Activated CD8-positive, alpha-beta T cell treated with anti-CD3 and anti-CD28 coated beads for 36 hours (primary cell): ENCODE measurements at regions not wholly inside any gene's neighbourhood (a gene's known extent, or its start where the extent isn't known, plus 50 kb on each side); places are given as distances from the start of the nearest gene placed in this dataset.

ENCODE experiments used
- ATAC-seq: fragments of 200-7000 bp; cut with Tn5 transposase; one replicate; pipeline ENCODE4 v1.10.0; 2021; ENCODE audit warnings: mild to moderate bottlenecking, moderate library complexity
- CTCF ChIA-PET: fragments of 350-600 bp; sonication (Branson Sonifier 250); formaldehyde crosslinking; loops from one replicate; lab custom pipeline; 2021; ENCODE audit warnings: antibody characterized with exemption; lab: Charles Lee
- POLR2A ChIA-PET: fragments of 350-600 bp; sonication (Branson Sonifier 250); formaldehyde crosslinking; loops from one replicate; lab custom pipeline; 2021; ENCODE audit warnings: antibody characterized with exemption; lab: Charles Lee
- DNase-seq: peaks from one replicate; pipeline ENCODE4 v3.0.0-alpha.2; 2020
- H3K27ac Mint-ChIP-seq: one replicate; pipeline ENCODE4 v1.8.0; 2021; ENCODE audit warnings: mild to moderate bottlenecking, mixed read lengths
- H3K27me3 Mint-ChIP-seq: one replicate; pipeline ENCODE4 v1.8.0; 2021; ENCODE audit warnings: mixed read lengths
- H3K36me3 Mint-ChIP-seq: one replicate; pipeline ENCODE4 v1.8.0; 2021; ENCODE audit warnings: low read depth, mixed read lengths
- H3K4me1 Mint-ChIP-seq: one replicate; pipeline ENCODE4 v1.8.0; 2021; ENCODE audit warnings: low read depth, mixed read lengths
- H3K4me3 Mint-ChIP-seq: one replicate; pipeline ENCODE4 v1.8.0; 2021; ENCODE audit warnings: mild to moderate bottlenecking, moderate library complexity, mixed read lengths
- H3K9me3 Mint-ChIP-seq: one replicate; pipeline ENCODE4 v1.8.0; 2021; ENCODE audit warnings: mixed read lengths
- intact Hi-C: fragments of 100-400 bp; cut with micrococcal nuclease; formaldehyde crosslinking; loops from one replicate; pipeline ENCODE4 v1.10.0; 2022
- TF ChIP-seq, protein P1 (sequence below): fragments of 200-600 bp; IDR thresholded peaks from one replicate; pipeline ENCODE4 v1.8.0; 2022; ENCODE audit warnings: antibody characterized with exemption, mild to moderate bottlenecking

- ChIA-PET CTCF (no interaction called here), POLR2A (no interaction called here)
- Mint-ChIP-seq H3K36me3 (no peaks in the 10 kb centered on the region), H3K9me3 (no peaks in the 10 kb centered on the region), H3K4me1 (no peaks in the 10 kb centered on the region), H3K4me3 (no peak overlapping the region), H3K27me3 (no peaks in the 10 kb centered on the region), H3K27ac (no peak overlapping the region)
- intact Hi-C loops: no loop called here
- TF ChIP-seq, protein P1, sequence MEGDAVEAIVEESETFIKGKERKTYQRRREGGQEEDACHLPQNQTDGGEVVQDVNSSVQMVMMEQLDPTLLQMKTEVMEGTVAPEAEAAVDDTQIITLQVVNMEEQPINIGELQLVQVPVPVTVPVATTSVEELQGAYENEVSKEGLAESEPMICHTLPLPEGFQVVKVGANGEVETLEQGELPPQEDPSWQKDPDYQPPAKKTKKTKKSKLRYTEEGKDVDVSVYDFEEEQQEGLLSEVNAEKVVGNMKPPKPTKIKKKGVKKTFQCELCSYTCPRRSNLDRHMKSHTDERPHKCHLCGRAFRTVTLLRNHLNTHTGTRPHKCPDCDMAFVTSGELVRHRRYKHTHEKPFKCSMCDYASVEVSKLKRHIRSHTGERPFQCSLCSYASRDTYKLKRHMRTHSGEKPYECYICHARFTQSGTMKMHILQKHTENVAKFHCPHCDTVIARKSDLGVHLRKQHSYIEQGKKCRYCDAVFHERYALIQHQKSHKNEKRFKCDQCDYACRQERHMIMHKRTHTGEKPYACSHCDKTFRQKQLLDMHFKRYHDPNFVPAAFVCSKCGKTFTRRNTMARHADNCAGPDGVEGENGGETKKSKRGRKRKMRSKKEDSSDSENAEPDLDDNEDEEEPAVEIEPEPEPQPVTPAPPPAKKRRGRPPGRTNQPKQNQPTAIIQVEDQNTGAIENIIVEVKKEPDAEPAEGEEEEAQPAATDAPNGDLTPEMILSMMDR: no peak
- DNase-seq: no peak
- ATAC-seq: no peak
Observed at GRCh38 chr6:98325366-98325765, 509.0 kb upstream of the POU3F2 start.

DNA sequence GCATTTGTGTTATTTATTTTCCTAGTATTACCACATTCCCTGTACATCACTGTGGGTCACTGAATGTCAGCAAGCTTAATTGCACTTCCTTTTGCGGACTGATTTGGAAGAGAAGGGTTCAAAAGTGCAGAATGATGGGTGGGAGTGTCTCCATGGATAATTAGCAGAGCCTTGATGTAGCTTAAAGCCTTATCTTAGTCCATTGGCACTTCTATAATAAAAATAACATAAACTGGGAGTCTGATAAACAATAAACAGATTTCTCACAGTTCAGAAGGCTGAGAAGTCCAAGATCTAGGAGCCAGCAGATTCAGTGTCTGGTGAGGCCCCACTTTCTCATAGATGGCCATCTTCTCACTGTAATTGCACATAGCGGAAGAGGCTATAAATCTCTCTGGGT lies 501.1 kb upstream of the POU3F2 start:
- ChIA-PET POLR2A (no interaction called here), CTCF (no interaction called here)
- TF ChIP-seq, protein P1: no peak
- ATAC-seq (no peak), DNase-seq (no peak)
- Mint-ChIP-seq H3K9me3 (no peaks in the 10 kb centered on the region), H3K36me3 (no peaks in the 10 kb centered on the region), H3K27ac (no peak overlapping the region), H3K4me1 (no peaks in the 10 kb centered on the region), H3K4me3 (no peak overlapping the region), H3K27me3 (no peaks in the 10 kb centered on the region)
- intact Hi-C loops: no loop called here

DNA sequence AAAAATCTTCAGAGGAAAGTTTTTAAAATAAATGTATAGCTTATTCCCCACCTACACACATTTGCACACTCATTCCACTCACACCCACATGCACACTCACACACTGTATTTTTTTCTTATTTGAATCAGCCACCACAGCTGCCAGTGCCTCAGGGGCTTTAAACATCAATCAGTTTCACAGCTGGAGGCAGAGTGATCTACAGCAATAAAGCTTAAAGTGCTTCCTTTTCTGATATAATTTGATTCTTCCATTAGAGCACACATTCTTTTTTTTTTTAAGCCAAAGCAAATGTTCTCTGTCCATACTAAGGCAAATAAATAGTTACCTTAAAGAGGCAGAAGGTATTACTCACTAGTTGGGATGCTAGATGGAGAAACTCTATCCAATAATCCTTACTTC lies 498.8 kb upstream of the POU3F2 start:
- DNase-seq (no peak), ATAC-seq (no peak)
- intact Hi-C loops: no loop called here
- TF ChIP-seq, protein P1: no peak
- Mint-ChIP-seq H3K4me3 (no peak overlapping the region), H3K36me3 (no peaks in the 10 kb centered on the region), H3K27ac (no peak overlapping the region), H3K27me3 (no peaks in the 10 kb centered on the region), H3K4me1 (no peaks in the 10 kb centered on the region), H3K9me3 (no peaks in the 10 kb centered on the region)
- ChIA-PET CTCF (no interaction called here), POLR2A (interaction anchor here (0.6 kb wide), 1 partner anchor 40 kb away, joined by 3 read pairs; no protein-coding TSS in a partner anchor)

GRCh38 chr6:98339506-98339905 lies 494.9 kb upstream of the POU3F2 start:
- DNase-seq (no peak), ATAC-seq (no peak)
- H3K27ac Mint-ChIP-seq: no peak overlapping the region
- no peaks in the 10 kb centered on the region for H3K27me3 Mint-ChIP-seq
- TF ChIP-seq, protein P1: no peak
- no peaks in the 10 kb centered on the region for H3K4me1 Mint-ChIP-seq
- H3K36me3 Mint-ChIP-seq: no peaks in the 10 kb centered on the region
- no peaks in the 10 kb centered on the region for H3K9me3 Mint-ChIP-seq
- H3K4me3 Mint-ChIP-seq: no peak overlapping the region
- intact Hi-C loops: no loop called here
- ChIA-PET POLR2A (no interaction called here), CTCF (interaction anchor here (0.7 kb wide), 1 partner anchor 9 kb away, joined by 3 read pairs; no protein-coding TSS in a partner anchor)

DNA sequence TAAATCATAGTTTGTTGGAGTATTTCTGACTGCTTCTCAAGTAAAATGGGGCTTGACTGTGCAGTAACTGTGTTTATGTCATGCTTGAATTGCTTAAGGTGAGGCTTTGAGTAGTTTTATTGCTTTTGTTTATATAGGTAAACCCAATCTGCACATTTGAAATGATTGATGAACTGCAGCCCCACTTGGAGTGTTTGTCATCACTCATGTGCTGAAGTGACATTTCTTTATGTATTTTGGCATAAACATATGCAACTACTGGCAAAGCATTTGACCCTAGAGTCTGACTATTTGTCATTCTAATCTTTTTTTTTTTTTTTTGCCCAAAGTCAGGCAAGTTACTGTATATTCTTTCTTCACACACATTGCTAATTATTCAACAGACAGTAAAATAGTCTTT lies 491.4 kb upstream of the POU3F2 start:
- ChIA-PET POLR2A (no interaction called here), CTCF (no interaction called here)
- intact Hi-C loops: no loop called here
- ATAC-seq: no peak
- Mint-ChIP-seq H3K36me3 (no peaks in the 10 kb centered on the region), H3K4me1 (no peaks in the 10 kb centered on the region), H3K4me3 (no peak overlapping the region), H3K27ac (no peak overlapping the region), H3K27me3 (no peaks in the 10 kb centered on the region), H3K9me3 (no peaks in the 10 kb centered on the region)
- TF ChIP-seq, protein P1: no peak
- DNase-seq: no peak
